Hematopoietic multipotent progenitor cell (in vitro differentiated cells): ENCODE measurements at regions not wholly inside any gene's neighbourhood (a gene's known extent, or its start where the extent isn't known, plus 50 kb on each side); places are given as distances from the start of the nearest gene placed in this dataset.

Source experiments
- DNase-seq, 3 donors: peaks; one replicate each; pipeline ENCODE4 v3.0.0-alpha.2; 2011 to 2015; ENCODE audit warnings: low read depth in 2 of 3, low spot score in 2 of 3

GRCh38 chrX:67780694-67781109, 236.9 kb downstream of the AR start:
- DNase-seq = peak in 2 of 3 donors; percentile 68 to 78

GRCh38 chrX:67781132-67781531, 237.3 kb downstream of the AR start:
- DNase-seq = no peak

GRCh38 chrX:67784712-67785111, 240.9 kb downstream of the AR start:
- no peak for DNase-seq

GRCh38 chrX:67787196-67787595, 243.4 kb downstream of the AR start:
- DNase-seq = no peak

GRCh38 chrX:67789536-67789935, 245.7 kb downstream of the AR start:
- DNase-seq = no peak
